GM12878 (cell line): ENCODE measurements at regions not wholly inside any gene's neighbourhood (a gene's known extent, or its start where the extent isn't known, plus 50 kb on each side); places are given as distances from the start of the nearest gene placed in this dataset.

Experiments used
- ATAC-seq: fragments of 200-7000 bp; cut with Tn5 transposase; 3 replicates; pipeline ENCODE4 v1.9.1; 2020; ENCODE audit warnings: mild to moderate bottlenecking, moderate library complexity
- BruUV-seq: library from RNA; stranded (reverse); fragments of 400-500 nt; replicated peaks from 2 replicates; lab custom pipeline; 2021; lab: Mats Ljungman, UMichigan
- CTCF ChIA-PET: fragments of 300-600 bp; sonication (Branson Sonifier 250); formaldehyde crosslinking; extraction: SDS; loops from one replicate; lab custom pipeline; 2021; ENCODE audit warnings: inconsistent platforms; lab: Yijun Ruan, JAX
- POLR2A ChIA-PET: fragments of 350-600 bp; formaldehyde crosslinking; extraction: SDS; loops from one replicate; lab custom pipeline; 2021; ENCODE audit warnings: inconsistent platforms; lab: Charles Lee
- RAD21 ChIA-PET: fragments of 300-600 bp; sonication (Branson Sonifier 250); formaldehyde crosslinking; loops from one replicate; lab custom pipeline; 2023; ENCODE audit warnings: antibody characterized with exemption; ENCODE audit not compliant: unreplicated experiment; lab: Charles Lee
- SMC1A ChIA-PET: fragments of 300-600 bp; sonication (Branson Sonifier 250); formaldehyde crosslinking; loops from one replicate; lab custom pipeline; 2023; ENCODE audit not compliant: unreplicated experiment, uncharacterized antibody; lab: Charles Lee
- DNase-seq: peaks from one replicate; pipeline ENCODE4 v3.0.0-alpha.2; 2011; ENCODE audit warnings: low read depth, low spot score
- FAIRE-seq: peaks from 3 replicates; lab custom pipeline; 2011; peaks lifted over from hg19 to GRCh38; lab: Jason Lieb, UNC
- H2AFZ ChIP-seq: 2 replicates; pipeline ENCODE4 v1.6.0; 2011; ENCODE audit warnings: low read depth, low read length, control low read depth; ENCODE audit not compliant: control insufficient read depth
- H3K27ac ChIP-seq: 2 replicates; pipeline ENCODE4 v1.5.1; 2011; ENCODE audit warnings: control low read depth; ENCODE audit not compliant: control insufficient read depth, insufficient read depth
- H3K27me3 ChIP-seq, 2 experiments: replicated peaks in 1 of 2; 2 replicates each; pipeline versions ENCODE4 v1.6.0 to v1.6.1; 2011; ENCODE audit warnings: low read length in 1 of 2; ENCODE audit not compliant: control insufficient read depth in 2 of 2, insufficient read depth in 2 of 2
- H3K36me3 ChIP-seq, 2 experiments: 2 replicates each; pipeline ENCODE4 v1.5.1; 2011; ENCODE audit warnings: low read length in 1 of 2; ENCODE audit not compliant: control insufficient read depth in 2 of 2, insufficient read depth in 2 of 2
- H3K4me1 ChIP-seq: 2 replicates; pipeline ENCODE4 v1.6.1; 2011; ENCODE audit warnings: mild to moderate bottlenecking, low read length, moderate library complexity, mixed read lengths; ENCODE audit not compliant: control insufficient read depth, insufficient read depth
- H3K4me2 ChIP-seq: 2 replicates; pipeline ENCODE4 v1.6.0; 2011; ENCODE audit warnings: control low read depth; ENCODE audit not compliant: control insufficient read depth, insufficient read depth
- H3K4me3 ChIP-seq: fragments of 200-600 bp; sonication (generic); 2 replicates; pipeline ENCODE4 v1.5.1; 2016
- H3K79me2 ChIP-seq: 2 replicates; pipeline ENCODE4 v1.6.0; 2011; ENCODE audit warnings: low read length; ENCODE audit not compliant: control insufficient read depth, insufficient read depth
- H3K9ac ChIP-seq: 2 replicates; pipeline ENCODE4 v1.8.0; 2011; ENCODE audit warnings: low read length, control low read depth, mixed read lengths; ENCODE audit not compliant: control insufficient read depth, insufficient read depth
- H3K9me3 ChIP-seq: replicated peaks from 3 replicates; pipeline ENCODE4 v1.5.1; 2011; ENCODE audit warnings: mild to moderate bottlenecking, low read length; ENCODE audit not compliant: control insufficient read depth, insufficient read depth
- H4K20me1 ChIP-seq: 2 replicates; pipeline ENCODE4 v1.6.0; 2011; ENCODE audit not compliant: control insufficient read depth, insufficient read depth
- MTA3 ChIP-seq: IDR thresholded peaks from 2 replicates; pipeline ENCODE4 v1.6.1; 2012; ENCODE audit warnings: low read length, inconsistent platforms, borderline replicate concordance
- NFYB ChIP-seq: IDR thresholded peaks from 2 replicates; pipeline ENCODE4 v1.6.1; 2011; ENCODE audit warnings: low read depth, mild to moderate bottlenecking, low read length, improper control_type of control experiment, moderate library complexity; ENCODE audit not compliant: insufficient read depth
- POLR2A ChIP-seq: IDR thresholded peaks from 2 replicates; pipeline ENCODE4 v1.6.1; 2011; ENCODE audit warnings: low read depth, mild to moderate bottlenecking, low read length
- SPI1 ChIP-seq: IDR thresholded peaks from 2 replicates; pipeline ENCODE4 v1.6.1; 2011; ENCODE audit warnings: low read depth, mild to moderate bottlenecking, low read length, moderate library complexity, borderline replicate concordance; ENCODE audit not compliant: insufficient read depth
- STAT1 ChIP-seq: fragments of 450-650 bp; conservative IDR thresholded peaks from 2 replicates; pipeline ENCODE4 v1.6.1; 2014; ENCODE audit warnings: antibody characterized with exemption, mild to moderate bottlenecking
- ZNF384 ChIP-seq: IDR thresholded peaks from 2 replicates; pipeline ENCODE4 v1.6.1; 2012; ENCODE audit warnings: low read depth, mild to moderate bottlenecking, low read length, improper control_type of control experiment, borderline replicate concordance
- WGBS: methylation state at CpG from one replicate; pipeline ENCODE4 v1.1.6; 2016; ENCODE audit warnings: low lambda C conversion rate; ENCODE audit not compliant: insufficient replicate concordance, insufficient coverage; ENCODE audit errors: missing lambda C conversion rate; 5-methylcytosine and 5-hydroxymethylcytosine counted together
- in situ Hi-C: fragments of 300-500 bp; cut with MboI; formaldehyde crosslinking; loops from 9 replicates; pipeline ENCODE4 v1.14.3; 2018; ENCODE audit warnings: mixed read lengths
- intact Hi-C: fragments of 100-400 bp; cut with micrococcal nuclease; formaldehyde crosslinking; loops from one replicate; pipeline ENCODE4 v1.14.2; 2022; ENCODE audit not compliant: unreplicated experiment
- TF ChIP-seq, protein P1 (sequence below): fragments of 450-650 bp; IDR thresholded peaks from 2 replicates; pipeline ENCODE4 v1.6.1; 2017; ENCODE audit warnings: mild to moderate bottlenecking, low read depth, inconsistent platforms; ENCODE audit not compliant: poor library complexity, severe bottlenecking
- TF ChIP-seq, protein P2 (sequence below): IDR thresholded peaks from 2 replicates; pipeline ENCODE4 v1.6.1; 2011; ENCODE audit warnings: borderline replicate concordance, low read depth, mild to moderate bottlenecking, moderate library complexity, low read length; ENCODE audit not compliant: insufficient read depth, poor library complexity, severe bottlenecking

DNA sequence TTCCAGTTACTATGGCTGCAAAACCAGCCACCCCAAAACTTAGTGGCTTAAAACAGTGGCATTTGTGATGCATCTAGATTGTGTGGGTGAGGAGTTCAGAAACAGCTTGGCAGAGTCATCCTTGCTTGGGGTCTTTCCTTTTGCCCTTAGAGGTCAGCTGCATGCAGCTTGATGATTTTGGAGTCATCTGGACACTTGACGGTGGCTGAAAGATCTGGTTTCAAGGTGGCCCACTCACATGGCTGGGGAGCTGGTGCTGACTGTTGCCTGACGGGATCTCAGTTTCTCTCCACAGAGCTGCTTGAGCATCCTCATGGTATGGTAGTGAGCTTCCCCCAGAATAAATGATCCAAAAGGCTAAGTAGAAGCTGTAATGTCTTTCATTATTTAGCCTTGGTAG lies 191.3 kb upstream of the GALNT17 start:
- POLR2A ChIA-PET: no interaction called here
- Histone ChIP-seq H3K4me3 (no peak overlapping the region), H3K27ac (no peak overlapping the region), H3K79me2 (no peaks in the 10 kb centered on the region), H3K4me1 (no peaks in the 10 kb centered on the region), H2AFZ (no peak overlapping the region), H3K27me3 (no peaks in the 10 kb centered on the region)
- WGBS: 75% methylated on average over 2 of the region's 2 CpGs
- ATAC-seq: no peak
- SMC1A ChIA-PET: no interaction called here
- RAD21 ChIA-PET: no interaction called here
- TF ChIP-seq STAT1 (no peak), MTA3 (no peak), NFYB (no peak), POLR2A (no peak), ZNF384 (no peak), SPI1 (no peak)
- TF ChIP-seq, protein P1, sequence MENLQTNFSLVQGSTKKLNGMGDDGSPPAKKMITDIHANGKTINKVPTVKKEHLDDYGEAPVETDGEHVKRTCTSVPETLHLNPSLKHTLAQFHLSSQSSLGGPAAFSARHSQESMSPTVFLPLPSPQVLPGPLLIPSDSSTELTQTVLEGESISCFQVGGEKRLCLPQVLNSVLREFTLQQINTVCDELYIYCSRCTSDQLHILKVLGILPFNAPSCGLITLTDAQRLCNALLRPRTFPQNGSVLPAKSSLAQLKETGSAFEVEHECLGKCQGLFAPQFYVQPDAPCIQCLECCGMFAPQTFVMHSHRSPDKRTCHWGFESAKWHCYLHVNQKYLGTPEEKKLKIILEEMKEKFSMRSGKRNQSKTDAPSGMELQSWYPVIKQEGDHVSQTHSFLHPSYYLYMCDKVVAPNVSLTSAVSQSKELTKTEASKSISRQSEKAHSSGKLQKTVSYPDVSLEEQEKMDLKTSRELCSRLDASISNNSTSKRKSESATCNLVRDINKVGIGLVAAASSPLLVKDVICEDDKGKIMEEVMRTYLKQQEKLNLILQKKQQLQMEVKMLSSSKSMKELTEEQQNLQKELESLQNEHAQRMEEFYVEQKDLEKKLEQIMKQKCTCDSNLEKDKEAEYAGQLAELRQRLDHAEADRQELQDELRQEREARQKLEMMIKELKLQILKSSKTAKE: no peak
- TF ChIP-seq, protein P2, sequence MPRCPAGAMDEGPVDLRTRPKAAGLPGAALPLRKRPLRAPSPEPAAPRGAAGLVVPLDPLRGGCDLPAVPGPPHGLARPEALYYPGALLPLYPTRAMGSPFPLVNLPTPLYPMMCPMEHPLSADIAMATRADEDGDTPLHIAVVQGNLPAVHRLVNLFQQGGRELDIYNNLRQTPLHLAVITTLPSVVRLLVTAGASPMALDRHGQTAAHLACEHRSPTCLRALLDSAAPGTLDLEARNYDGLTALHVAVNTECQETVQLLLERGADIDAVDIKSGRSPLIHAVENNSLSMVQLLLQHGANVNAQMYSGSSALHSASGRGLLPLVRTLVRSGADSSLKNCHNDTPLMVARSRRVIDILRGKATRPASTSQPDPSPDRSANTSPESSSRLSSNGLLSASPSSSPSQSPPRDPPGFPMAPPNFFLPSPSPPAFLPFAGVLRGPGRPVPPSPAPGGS: no peak
- TF ChIP-seq, all 136 proteins: peak for 0
- Histone ChIP-seq H4K20me1 (no peaks in the 10 kb centered on the region), H3K4me2 (no peak overlapping the region), H3K9me3 (no peaks in the 10 kb centered on the region), H3K36me3 (no peaks in the 10 kb centered on the region), H3K9ac (no peak overlapping the region)
- in situ Hi-C loops: no loop called here
- DNase-seq: no peak
- intact Hi-C loops: no loop called here
- CTCF ChIA-PET: no interaction called here
- no peak for FAIRE-seq
- BruUV-seq: no TSS peak
